Gastrocnemius medialis (tissue), 4 donors: ENCODE measurements at regions not wholly inside any gene's neighbourhood (a gene's known extent, or its start where the extent isn't known, plus 50 kb on each side); places are given as distances from the start of the nearest gene placed in this dataset.

Source experiments
- ATAC-seq, 2 donors: fragments of 150-250 bp; one replicate each; pipeline ENCODE4 v1.9.1; 2016
- DNase-seq, 2 donors: peaks; one replicate each; pipeline ENCODE4 v3.0.0-alpha.2; 2019
- H3K27ac ChIP-seq, 4 donors: fragments of 200-600 bp; sonication (generic); 1 replicate in 1 of 4; 2 replicates in 3 of 4; pipeline ENCODE4 v1.5.1; 2016 to 2018; ENCODE audit warnings: mild to moderate bottlenecking in 2 of 4, moderate library complexity in 1 of 4
- H3K27me3 ChIP-seq, 3 donors: fragments of 200-600 bp; sonication (generic) in 2 of 3; 1 replicate in 1 of 3; 2 replicates in 2 of 3; pipeline versions ENCODE4 v1.5.1 to v1.6.0; 2016 to 2019; ENCODE audit warnings: mild to moderate bottlenecking in 1 of 3, moderate library complexity in 1 of 3
- H3K36me3 ChIP-seq, 2 donors: fragments of 200-600 bp; sonication (generic) in 1 of 2; one replicate each; pipeline ENCODE4 v1.5.1; 2017 to 2018
- H3K4me1 ChIP-seq, 2 donors: fragments of 200-600 bp; sonication (generic) in 1 of 2; one replicate each; pipeline ENCODE4 v1.5.1; 2016 to 2017; ENCODE audit warnings: mild to moderate bottlenecking in 2 of 2
- H3K4me3 ChIP-seq, 4 donors: fragments of 200-600 bp; sonication (generic) in 3 of 4; 1 replicate in 1 of 4; 2 replicates in 3 of 4; pipeline ENCODE4 v1.5.1; 2016 to 2019; ENCODE audit warnings: mild to moderate bottlenecking in 2 of 4
- H3K9me3 ChIP-seq, 3 donors: fragments of 200-600 bp; sonication (generic) in 2 of 3; 1 replicate in 1 of 3; 2 replicates in 2 of 3; pipeline ENCODE4 v1.5.1; 2016 to 2019
- CTCF ChIP-seq, 5 experiments: fragments of 450-650 bp in 3 of 5; fragments of 200-600 bp in 2 of 5; sonication (generic) in 2 of 5; IDR thresholded peaks in 4 of 5; conservative IDR thresholded peaks in 1 of 5; 1 replicate in 4 of 5; 2 replicates in 1 of 5; pipeline ENCODE4 v1.5.1; 2016 to 2019; ENCODE audit warnings: antibody characterized with exemption in 5 of 5, mild to moderate bottlenecking in 3 of 5, moderate library complexity in 3 of 5
- POLR2A ChIP-seq, 2 donors: fragments of 450-650 bp; IDR thresholded peaks; one replicate each; pipeline ENCODE4 v1.6.1; 2017; ENCODE audit warnings: antibody characterized with exemption in 2 of 2, mild to moderate bottlenecking in 2 of 2, moderate library complexity in 2 of 2
- in situ Hi-C, 4 donors: fragments of 200-750 bp; cut with MboI; loops; one replicate each; pipeline versions ENCODE4 v1.15.0 to v1.8.0; 2017; ENCODE audit warnings: low sequenced_read_pairs in 4 of 4
- intact Hi-C: fragments of 100-400 bp; cut with DNase I; formaldehyde crosslinking; loops from one replicate; pipeline ENCODE4 v1.15.1; 2023; ENCODE audit warnings: low total_unique reads

GRCh38 chr4:41880840-41881831 is 54.1 kb upstream of the TMEM33 start:
- H3K4me3 ChIP-seq = peak overlapping the region; percentile 49 to 69 (median 50)
- H3K4me1 ChIP-seq = peaks cover 19 to 27% of the 10 kb centered on the region in 2 donors
- intact Hi-C loops (loop anchor here (10.0 kb wide), 1 partner anchor 596 kb away; no protein-coding TSS in a partner anchor), in situ Hi-C loops (loop anchor here (10.0 to 25.0 kb wide), 3 partner anchors 186 to 596 kb away; no protein-coding TSS in a partner anchor)
- no peak for TF ChIP-seq CTCF (IDR thresholded peaks at IDR 0.05 in 4 of 5, conservative IDR thresholded peaks at IDR 0.05 in 1 of 5)
- H3K36me3 ChIP-seq = no peaks in the 10 kb centered on the region
- no peak for DNase-seq
- ATAC-seq = no peak
- H3K27me3 ChIP-seq = peaks cover 62 to 68% (median 66%) of the 10 kb centered on the region in 3 donors
- no peaks in the 10 kb centered on the region for H3K9me3 ChIP-seq
- H3K27ac ChIP-seq = no peak overlapping the region

- H3K27me3 ChIP-seq = peaks cover 63 to 76% (median 74%) of the 10 kb centered on the region in 3 donors
These were observed 55.0 kb upstream of the TMEM33 start for GRCh38 chr4:41880022-41880837.

GRCh38 chr4:41879552-41879951 is 55.7 kb upstream of the TMEM33 start:
- peaks cover 19 to 27% of the 10 kb centered on the region in 2 donors for H3K4me1 ChIP-seq
- DNase-seq (no peak), ATAC-seq (no peak)
- TF ChIP-seq CTCF (IDR thresholded peaks at IDR 0.05 in 4 of 5, conservative IDR thresholded peaks at IDR 0.05 in 1 of 5) (no peak), POLR2A (IDR thresholded peaks at IDR 0.05) (no peak)
- H3K9me3 ChIP-seq = no peaks in the 10 kb centered on the region
- H3K27ac ChIP-seq = no peak overlapping the region
- intact Hi-C loops = no loop called here
- in situ Hi-C loops = loop anchor here in 1 of 4 donors (25.0 kb wide), 1 partner anchor 592 kb away; no protein-coding TSS in a partner anchor
- no peaks in the 10 kb centered on the region for H3K36me3 ChIP-seq
- peaks cover 69 to 83% (median 80%) of the 10 kb centered on the region in 3 donors for H3K27me3 ChIP-seq
- no peak overlapping the region for H3K4me3 ChIP-seq

More at GRCh38 chr4:41880022-41880837, 55.0 kb upstream of the TMEM33 start:
- no peak for DNase-seq
- Histone ChIP-seq H3K4me3 (peak overlapping the region in 2 of 4 donors; percentile 52 to 69), H3K9me3 (no peaks in the 10 kb centered on the region), H3K4me1 (peaks cover 19 to 27% of the 10 kb centered on the region in 2 donors), H3K36me3 (no peaks in the 10 kb centered on the region), H3K27ac (no peak overlapping the region)
- TF ChIP-seq POLR2A (IDR thresholded peaks at IDR 0.05) = no peak
- no peak for TF ChIP-seq CTCF (IDR thresholded peaks at IDR 0.05 in 4 of 5, conservative IDR thresholded peaks at IDR 0.05 in 1 of 5)
- no peak for ATAC-seq
- intact Hi-C loops = loop anchor here (10.0 kb wide), 1 partner anchor 595 kb away; no protein-coding TSS in a partner anchor
- in situ Hi-C loops = loop anchor here (10.0 to 25.0 kb wide), 3 partner anchors 185 to 595 kb away; no protein-coding TSS in a partner anchor

- H3K4me1 ChIP-seq = peaks cover 19 to 27% of the 10 kb centered on the region in 2 donors
- no peaks in the 10 kb centered on the region for H3K36me3 ChIP-seq
- no peak for DNase-seq
- H3K4me3 ChIP-seq = no peak overlapping the region
- in situ Hi-C loops (loop anchor here in 1 of 4 donors (25.0 kb wide), 1 partner anchor 592 kb away; no protein-coding TSS in a partner anchor), intact Hi-C loops (no loop called here)
- no peaks in the 10 kb centered on the region for H3K9me3 ChIP-seq
- H3K27me3 ChIP-seq = peaks cover 74 to 88% (median 85%) of the 10 kb centered on the region in 3 donors
- H3K27ac ChIP-seq = no peak overlapping the region
- no peak for ATAC-seq
- TF ChIP-seq POLR2A (IDR thresholded peaks at IDR 0.05) (no peak), CTCF (IDR thresholded peaks at IDR 0.05 in 4 of 5, conservative IDR thresholded peaks at IDR 0.05 in 1 of 5) (no peak)
These were observed 56.2 kb upstream of the TMEM33 start for GRCh38 chr4:41878991-41879491.
